SK-N-SH (cell line): ENCODE measurements at regions not wholly inside any gene's neighbourhood (a gene's known extent, or its start where the extent isn't known, plus 50 kb on each side); places are given as distances from the start of the nearest gene placed in this dataset.

Experiments used
- RXRA ChIP-seq: IDR thresholded peaks from 2 replicates; pipeline ENCODE4 v1.4.0; 2012; ENCODE audit warnings: low read depth, mild to moderate bottlenecking, borderline replicate concordance
- SIN3A ChIP-seq: IDR thresholded peaks from 2 replicates; pipeline ENCODE4 v1.6.1; 2012; ENCODE audit warnings: low read depth, mild to moderate bottlenecking, low read length, moderate library complexity, borderline replicate concordance
- TCF12 ChIP-seq: IDR thresholded peaks from 2 replicates; pipeline ENCODE4 v1.4.0; 2012
- YY1 ChIP-seq: IDR thresholded peaks from 2 replicates; pipeline ENCODE4 v1.4.0; 2012; ENCODE audit warnings: low read depth, mild to moderate bottlenecking
- TF ChIP-seq, protein P1 (sequence below): fragments of 150-350 bp; IDR thresholded peaks from 2 replicates; pipeline ENCODE4 v1.6.1; 2017; ENCODE audit warnings: antibody characterized with exemption, low read length, low read depth, borderline replicate concordance
- TF ChIP-seq, protein P2 (sequence below): IDR thresholded peaks from 2 replicates; pipeline ENCODE4 v1.4.0; 2012; ENCODE audit warnings: low read depth, borderline replicate concordance
- TF ChIP-seq, protein P3 (sequence below): fragments of 200-600 bp; sonication (generic); IDR thresholded peaks from 2 replicates; pipeline ENCODE4 v1.6.1; 2017; ENCODE audit warnings: antibody characterized with exemption, mild to moderate bottlenecking, moderate library complexity

DNA sequence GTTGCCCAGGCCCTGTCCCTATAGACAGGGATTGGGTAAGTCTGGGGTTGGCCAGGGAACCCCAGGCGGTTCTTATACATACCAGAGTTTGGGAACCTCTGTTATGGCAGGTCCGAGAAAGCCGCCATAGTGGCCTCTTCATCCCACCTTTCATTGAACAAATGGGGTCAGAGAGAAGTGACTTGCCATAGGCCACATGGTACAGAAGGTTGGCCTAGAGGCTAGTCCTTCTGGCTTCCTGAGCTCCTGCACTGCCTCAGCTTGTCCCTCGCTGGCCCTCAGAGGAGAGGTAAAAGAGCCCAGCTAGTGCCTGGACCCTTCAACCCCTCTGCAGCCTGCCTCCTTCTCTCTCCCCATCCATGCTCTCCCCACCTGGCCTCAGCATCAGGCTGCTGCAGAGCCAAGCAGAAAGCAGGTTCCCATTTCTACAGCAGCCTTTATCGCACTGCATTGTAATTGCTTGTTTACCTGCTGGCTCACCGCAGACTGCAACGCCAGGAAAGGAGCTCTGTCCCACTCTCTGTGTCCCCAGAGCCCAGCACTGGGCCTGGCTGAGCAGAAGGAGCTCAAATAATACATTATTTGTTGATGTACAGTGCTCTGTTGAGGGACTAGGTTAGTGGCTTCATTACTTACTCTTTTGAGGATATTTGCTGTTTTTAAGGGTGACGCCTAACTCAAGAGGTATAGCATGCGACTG, 103.6 kb downstream of the TRIM29 start:
- TF ChIP-seq, protein P1, sequence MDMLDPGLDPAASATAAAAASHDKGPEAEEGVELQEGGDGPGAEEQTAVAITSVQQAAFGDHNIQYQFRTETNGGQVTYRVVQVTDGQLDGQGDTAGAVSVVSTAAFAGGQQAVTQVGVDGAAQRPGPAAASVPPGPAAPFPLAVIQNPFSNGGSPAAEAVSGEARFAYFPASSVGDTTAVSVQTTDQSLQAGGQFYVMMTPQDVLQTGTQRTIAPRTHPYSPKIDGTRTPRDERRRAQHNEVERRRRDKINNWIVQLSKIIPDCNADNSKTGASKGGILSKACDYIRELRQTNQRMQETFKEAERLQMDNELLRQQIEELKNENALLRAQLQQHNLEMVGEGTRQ = no peak
- TF ChIP-seq, protein P2, sequence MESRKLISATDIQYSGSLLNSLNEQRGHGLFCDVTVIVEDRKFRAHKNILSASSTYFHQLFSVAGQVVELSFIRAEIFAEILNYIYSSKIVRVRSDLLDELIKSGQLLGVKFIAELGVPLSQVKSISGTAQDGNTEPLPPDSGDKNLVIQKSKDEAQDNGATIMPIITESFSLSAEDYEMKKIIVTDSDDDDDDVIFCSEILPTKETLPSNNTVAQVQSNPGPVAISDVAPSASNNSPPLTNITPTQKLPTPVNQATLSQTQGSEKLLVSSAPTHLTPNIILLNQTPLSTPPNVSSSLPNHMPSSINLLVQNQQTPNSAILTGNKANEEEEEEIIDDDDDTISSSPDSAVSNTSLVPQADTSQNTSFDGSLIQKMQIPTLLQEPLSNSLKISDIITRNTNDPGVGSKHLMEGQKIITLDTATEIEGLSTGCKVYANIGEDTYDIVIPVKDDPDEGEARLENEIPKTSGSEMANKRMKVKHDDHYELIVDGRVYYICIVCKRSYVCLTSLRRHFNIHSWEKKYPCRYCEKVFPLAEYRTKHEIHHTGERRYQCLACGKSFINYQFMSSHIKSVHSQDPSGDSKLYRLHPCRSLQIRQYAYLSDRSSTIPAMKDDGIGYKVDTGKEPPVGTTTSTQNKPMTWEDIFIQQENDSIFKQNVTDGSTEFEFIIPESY = no peak
- TF ChIP-seq YY1 (no peak), TCF12 (no peak), SIN3A (no peak), RXRA (no peak)
- TF ChIP-seq, protein P3, sequence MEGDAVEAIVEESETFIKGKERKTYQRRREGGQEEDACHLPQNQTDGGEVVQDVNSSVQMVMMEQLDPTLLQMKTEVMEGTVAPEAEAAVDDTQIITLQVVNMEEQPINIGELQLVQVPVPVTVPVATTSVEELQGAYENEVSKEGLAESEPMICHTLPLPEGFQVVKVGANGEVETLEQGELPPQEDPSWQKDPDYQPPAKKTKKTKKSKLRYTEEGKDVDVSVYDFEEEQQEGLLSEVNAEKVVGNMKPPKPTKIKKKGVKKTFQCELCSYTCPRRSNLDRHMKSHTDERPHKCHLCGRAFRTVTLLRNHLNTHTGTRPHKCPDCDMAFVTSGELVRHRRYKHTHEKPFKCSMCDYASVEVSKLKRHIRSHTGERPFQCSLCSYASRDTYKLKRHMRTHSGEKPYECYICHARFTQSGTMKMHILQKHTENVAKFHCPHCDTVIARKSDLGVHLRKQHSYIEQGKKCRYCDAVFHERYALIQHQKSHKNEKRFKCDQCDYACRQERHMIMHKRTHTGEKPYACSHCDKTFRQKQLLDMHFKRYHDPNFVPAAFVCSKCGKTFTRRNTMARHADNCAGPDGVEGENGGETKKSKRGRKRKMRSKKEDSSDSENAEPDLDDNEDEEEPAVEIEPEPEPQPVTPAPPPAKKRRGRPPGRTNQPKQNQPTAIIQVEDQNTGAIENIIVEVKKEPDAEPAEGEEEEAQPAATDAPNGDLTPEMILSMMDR = no peak
